HG02588 (cell line): ENCODE measurements at regions not wholly inside any gene's neighbourhood (a gene's known extent, or its start where the extent isn't known, plus 50 kb on each side); places are given as distances from the start of the nearest gene placed in this dataset.
A peak's percentile ranks its signal among the peaks of the same experiment; 100 is the strongest.

Experiments used
- ATAC-seq: cut with Tn5 transposase; IDR thresholded peaks from one replicate; pipeline ENCODE4 v1.9.1; 2021; ENCODE audit warnings: mild to moderate bottlenecking, moderate library complexity; ENCODE audit not compliant: unreplicated experiment

GRCh38 chr7:106606120-106606519 lies 54.8 kb downstream of the CCDC71L start:
- ATAC-seq: no peak

GRCh38 chr7:106604971-106605370 lies 56.0 kb downstream of the CCDC71L start:
- no peak for ATAC-seq

- ATAC-seq: no peak
Measured at GRCh38 chr7:106604303-106604924, 56.5 kb downstream of the CCDC71L start.

GRCh38 chr7:106603346-106603745 lies 57.6 kb downstream of the CCDC71L start:
- no peak for ATAC-seq

- ATAC-seq: no peak
Measured at GRCh38 chr7:106602062-106602461, 58.9 kb downstream of the CCDC71L start.

- no peak for ATAC-seq
Measured at GRCh38 chr7:106600569-106601373, 60.2 kb downstream of the CCDC71L start.

GRCh38 chr7:106599343-106599698 lies 61.6 kb downstream of the CCDC71L start:
- ATAC-seq: no peak

GRCh38 chr7:106598663-106599342 lies 62.2 kb downstream of the CCDC71L start:
- peak; percentile 99 for ATAC-seq

- ATAC-seq: no peak
Measured at GRCh38 chr7:106597751-106598546, 63.0 kb downstream of the CCDC71L start.

GRCh38 chr7:106597014-106597413 lies 63.9 kb downstream of the CCDC71L start:
- no peak for ATAC-seq

GRCh38 chr7:106595922-106596321 lies 65.0 kb downstream of the CCDC71L start:
- ATAC-seq: no peak

GRCh38 chr7:106593028-106593417 lies 67.9 kb downstream of the CCDC71L start:
- ATAC-seq: no peak

GRCh38 chr7:106592282-106593027 lies 68.5 kb downstream of the CCDC71L start:
- no peak for ATAC-seq

- ATAC-seq: no peak
Measured at GRCh38 chr7:106591146-106591545, 69.8 kb downstream of the CCDC71L start.

GRCh38 chr7:106590209-106590816 lies 70.6 kb downstream of the CCDC71L start:
- no peak for ATAC-seq

- no peak for ATAC-seq
Measured at GRCh38 chr7:106589198-106589879, 71.6 kb downstream of the CCDC71L start.

GRCh38 chr7:106588422-106589197 lies 72.3 kb downstream of the CCDC71L start:
- ATAC-seq: no peak

GRCh38 chr7:106584914-106585759 lies 75.8 kb downstream of the CCDC71L start:
- ATAC-seq: no peak
